ENCODE measurements at regions not wholly inside any gene's neighbourhood (a gene's known extent, or its start where the extent isn't known, plus 50 kb on each side); places are given as distances from the start of the nearest gene placed in this dataset.

DNA sequence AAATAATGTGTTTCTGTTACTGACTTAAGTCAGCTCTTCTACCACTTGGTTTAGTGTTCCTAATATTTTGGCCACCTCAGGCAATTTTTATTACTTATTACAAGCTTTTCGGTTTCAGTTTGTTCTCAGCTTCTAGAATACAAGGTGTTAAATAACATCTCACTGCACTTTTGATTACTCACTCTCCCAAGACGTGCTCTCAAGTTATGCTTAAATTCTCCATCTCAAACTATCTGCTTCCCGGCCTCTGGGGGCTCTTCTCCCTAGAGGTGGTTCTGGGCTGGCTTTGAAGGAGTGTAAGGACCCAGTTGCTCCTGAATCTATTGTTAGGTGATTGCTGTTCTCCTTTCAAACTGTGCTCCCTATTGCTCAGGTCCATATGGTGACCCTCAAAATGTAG lies 193.9 kb upstream of the DDHD1 start:
- no peaks in the 10 kb centered on the region for H3K9me3 ChIP-seq
- DNase-seq (no peak), ATAC-seq (peak; percentile 42)
- H3K36me3 ChIP-seq: no peaks in the 10 kb centered on the region
- no peaks in the 10 kb centered on the region for H3K4me1 ChIP-seq
- no peak overlapping the region for H3K4me3 ChIP-seq
- TF ChIP-seq, protein P1, sequence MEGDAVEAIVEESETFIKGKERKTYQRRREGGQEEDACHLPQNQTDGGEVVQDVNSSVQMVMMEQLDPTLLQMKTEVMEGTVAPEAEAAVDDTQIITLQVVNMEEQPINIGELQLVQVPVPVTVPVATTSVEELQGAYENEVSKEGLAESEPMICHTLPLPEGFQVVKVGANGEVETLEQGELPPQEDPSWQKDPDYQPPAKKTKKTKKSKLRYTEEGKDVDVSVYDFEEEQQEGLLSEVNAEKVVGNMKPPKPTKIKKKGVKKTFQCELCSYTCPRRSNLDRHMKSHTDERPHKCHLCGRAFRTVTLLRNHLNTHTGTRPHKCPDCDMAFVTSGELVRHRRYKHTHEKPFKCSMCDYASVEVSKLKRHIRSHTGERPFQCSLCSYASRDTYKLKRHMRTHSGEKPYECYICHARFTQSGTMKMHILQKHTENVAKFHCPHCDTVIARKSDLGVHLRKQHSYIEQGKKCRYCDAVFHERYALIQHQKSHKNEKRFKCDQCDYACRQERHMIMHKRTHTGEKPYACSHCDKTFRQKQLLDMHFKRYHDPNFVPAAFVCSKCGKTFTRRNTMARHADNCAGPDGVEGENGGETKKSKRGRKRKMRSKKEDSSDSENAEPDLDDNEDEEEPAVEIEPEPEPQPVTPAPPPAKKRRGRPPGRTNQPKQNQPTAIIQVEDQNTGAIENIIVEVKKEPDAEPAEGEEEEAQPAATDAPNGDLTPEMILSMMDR (IDR thresholded peaks at IDR 0.05): no peak
- no peak overlapping the region for H3K27ac ChIP-seq
- intact Hi-C loops (cut with DNase I): no loop called here
- no peaks in the 10 kb centered on the region for H3K27me3 ChIP-seq

DNA sequence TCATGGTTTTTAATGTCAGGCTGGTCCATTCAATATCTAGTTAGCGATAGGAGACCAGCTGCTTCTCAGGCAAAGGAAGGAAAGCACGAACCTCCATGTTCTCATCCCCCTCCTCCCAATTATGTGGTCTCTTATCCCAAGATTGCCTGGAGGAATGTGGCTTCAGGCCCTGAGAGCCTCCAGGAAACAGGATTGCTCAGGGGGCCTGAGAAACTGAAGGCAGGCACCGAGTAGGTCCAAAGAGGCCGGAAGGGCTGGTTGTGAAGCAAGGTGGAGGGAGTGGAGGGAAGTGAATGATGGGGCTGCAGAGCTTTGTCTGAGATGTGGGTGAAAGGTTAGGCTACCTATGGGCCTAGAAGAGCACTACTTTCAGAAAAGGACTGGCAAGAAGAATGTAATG lies 188.2 kb upstream of the DDHD1 start:
- Histone ChIP-seq H3K4me3 (no peak overlapping the region), H3K27me3 (no peaks in the 10 kb centered on the region), H3K36me3 (no peaks in the 10 kb centered on the region), H3K9me3 (no peaks in the 10 kb centered on the region), H3K4me1 (no peaks in the 10 kb centered on the region), H3K27ac (no peak overlapping the region)
- no peak for DNase-seq
- intact Hi-C loops (cut with DNase I): no loop called here
- no peak for ATAC-seq
- TF ChIP-seq, protein P1 (IDR thresholded peaks at IDR 0.05): no peak

DNA sequence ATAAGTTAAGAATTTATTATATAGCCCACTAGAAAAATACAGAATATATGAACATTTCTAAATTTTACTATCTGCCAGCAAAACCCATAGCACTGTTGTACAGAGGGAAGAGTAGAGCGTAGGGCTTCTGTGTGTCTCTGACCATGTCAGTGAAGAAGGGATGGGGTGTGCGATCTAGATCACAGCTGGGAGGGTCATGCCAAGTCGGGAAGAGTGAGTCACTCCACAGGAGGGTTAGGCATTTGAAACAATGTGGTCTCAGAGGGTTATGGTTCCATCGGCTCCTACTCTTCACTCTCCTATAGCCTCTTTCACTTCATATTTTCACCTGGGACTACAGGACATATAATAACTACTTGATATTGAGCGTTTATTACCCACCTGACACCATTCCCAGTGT lies 185.1 kb upstream of the DDHD1 start:
- no peak for DNase-seq
- ATAC-seq: no peak
- Histone ChIP-seq H3K4me3 (no peak overlapping the region), H3K27ac (no peak overlapping the region), H3K9me3 (no peaks in the 10 kb centered on the region), H3K36me3 (no peaks in the 10 kb centered on the region), H3K27me3 (no peaks in the 10 kb centered on the region), H3K4me1 (no peaks in the 10 kb centered on the region)
- TF ChIP-seq, protein P1 (IDR thresholded peaks at IDR 0.05): no peak
- intact Hi-C loops (cut with DNase I): no loop called here

DNA sequence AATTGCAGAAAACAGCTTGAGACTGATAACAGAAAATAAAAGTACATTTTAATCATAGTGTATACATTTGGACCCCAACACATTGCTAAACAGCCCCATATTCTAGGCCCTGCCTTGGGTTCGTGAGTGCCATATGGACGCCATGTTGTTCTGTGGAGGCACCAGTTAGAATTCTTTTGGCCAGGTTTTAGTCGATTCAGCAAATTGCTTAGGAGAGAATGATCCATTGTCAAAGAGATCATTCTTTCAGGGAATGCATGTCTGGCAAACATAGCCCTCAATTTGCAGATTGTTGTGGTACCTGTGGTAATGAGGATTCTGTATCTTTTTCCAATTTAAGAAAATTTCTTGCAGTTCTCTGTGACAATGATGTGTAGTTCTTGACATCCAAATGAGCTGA lies 183.6 kb upstream of the DDHD1 start:
- Histone ChIP-seq H3K4me1 (no peaks in the 10 kb centered on the region), H3K36me3 (no peaks in the 10 kb centered on the region), H3K9me3 (no peaks in the 10 kb centered on the region), H3K27me3 (no peaks in the 10 kb centered on the region), H3K4me3 (no peak overlapping the region), H3K27ac (no peak overlapping the region)
- ATAC-seq: no peak
- intact Hi-C loops (cut with DNase I): no loop called here
- TF ChIP-seq, protein P1 (IDR thresholded peaks at IDR 0.05): no peak
- DNase-seq: no peak

DNA sequence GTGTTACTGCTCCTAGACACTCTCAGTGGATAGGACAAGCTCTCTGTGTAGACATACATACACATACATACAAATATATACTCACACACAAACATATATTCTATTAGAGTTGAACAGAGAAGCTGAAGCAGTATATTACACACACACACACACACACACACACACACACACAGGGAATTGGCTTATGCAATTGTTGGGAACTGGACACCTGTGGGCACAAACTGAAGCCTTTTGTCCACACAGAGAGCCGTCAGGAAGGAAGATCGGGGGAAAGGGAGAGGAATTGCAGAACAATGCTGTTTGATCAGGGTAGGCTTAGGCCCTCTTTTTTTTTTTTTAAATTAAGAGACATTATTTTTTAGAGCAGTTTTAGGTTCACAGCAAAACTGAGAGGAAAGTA lies 180.7 kb upstream of the DDHD1 start:
- no peak overlapping the region for H3K4me3 ChIP-seq
- intact Hi-C loops (cut with DNase I): no loop called here
- no peaks in the 10 kb centered on the region for H3K9me3 ChIP-seq
- no peaks in the 10 kb centered on the region for H3K4me1 ChIP-seq
- H3K36me3 ChIP-seq: no peaks in the 10 kb centered on the region
- ATAC-seq (no peak), DNase-seq (no peak)
- no peak overlapping the region for H3K27ac ChIP-seq
- TF ChIP-seq, protein P1 (IDR thresholded peaks at IDR 0.05): no peak
- no peaks in the 10 kb centered on the region for H3K27me3 ChIP-seq

Measured in left lung (tissue), 4 donors.